OCI-LY7 (cell line): ENCODE measurements at regions not wholly inside any gene's neighbourhood (a gene's known extent, or its start where the extent isn't known, plus 50 kb on each side); places are given as distances from the start of the nearest gene placed in this dataset.

Source experiments
- BruUV-seq: library from RNA; stranded (reverse); fragments of 400-500 nt; replicated peaks from 2 replicates; lab custom pipeline; 2021; lab: Mats Ljungman, UMichigan
- CTCF ChIA-PET: fragments of 300-600 bp; sonication (Branson Sonifier 250); formaldehyde crosslinking; loops from one replicate; lab custom pipeline; 2022; ENCODE audit warnings: antibody characterized with exemption; ENCODE audit not compliant: unreplicated experiment; lab: Charles Lee
- POLR2A ChIA-PET: fragments of 300-600 bp; sonication (Branson Sonifier 250); formaldehyde crosslinking; loops from one replicate; lab custom pipeline; 2022; ENCODE audit warnings: antibody characterized with exemption; lab: Charles Lee
- DNase-seq: peaks from one replicate; pipeline ENCODE4 v3.0.0-alpha.2; 2015; ENCODE audit warnings: low spot score
- H2AFZ ChIP-seq: fragments of 200-600 bp; sonication (generic), shearing (Covaris generic); 2 replicates; pipeline ENCODE4 v1.6.1; 2014; ENCODE audit warnings: mild to moderate bottlenecking, antibody characterized with exemption, low read length, moderate library complexity
- H3K27ac ChIP-seq: fragments of 200-600 bp; sonication (generic); 2 replicates; pipeline ENCODE4 v1.5.1; 2014; ENCODE audit warnings: mixed run types, low read depth, mild to moderate bottlenecking, moderate library complexity, low read length, inconsistent platforms; ENCODE audit not compliant: poor library complexity, severe bottlenecking
- H3K36me3 ChIP-seq: fragments of 200-600 bp; sonication (generic); 2 replicates; pipeline ENCODE4 v1.6.1; 2014; ENCODE audit warnings: mild to moderate bottlenecking, antibody characterized with exemption, low read length, moderate library complexity, mixed read lengths; ENCODE audit not compliant: insufficient read depth
- H3K4me1 ChIP-seq: fragments of 200-600 bp; sonication (generic); 2 replicates; pipeline ENCODE4 v1.5.1; 2014; ENCODE audit warnings: mild to moderate bottlenecking, low read length; ENCODE audit not compliant: insufficient read depth, poor library complexity, severe bottlenecking
- H3K4me2 ChIP-seq: fragments of 200-600 bp; sonication (generic); 2 replicates; pipeline ENCODE4 v1.6.1; 2014; ENCODE audit warnings: mild to moderate bottlenecking, low read length
- H3K4me3 ChIP-seq: fragments of 200-600 bp; sonication (generic); 2 replicates; pipeline ENCODE4 v1.5.1; 2014; ENCODE audit warnings: mild to moderate bottlenecking, low read depth, low read length; ENCODE audit not compliant: poor library complexity, severe bottlenecking
- H3K79me2 ChIP-seq: fragments of 200-600 bp; sonication (generic); 2 replicates; pipeline ENCODE4 v1.6.1; 2016; ENCODE audit warnings: low read depth, mild to moderate bottlenecking, low read length, moderate library complexity, mixed read lengths; ENCODE audit not compliant: insufficient read depth
- H3K9me2 ChIP-seq: fragments of 200-600 bp; sonication (generic); 2 replicates; pipeline ENCODE4 v1.6.1; 2016; ENCODE audit warnings: mild to moderate bottlenecking, low read length, mixed read lengths; ENCODE audit not compliant: insufficient read depth
- H3K9me3 ChIP-seq: fragments of 200-600 bp; sonication (generic); 2 replicates; pipeline ENCODE4 v1.6.1; 2014; ENCODE audit warnings: mild to moderate bottlenecking, mixed run types, low read length, mixed read lengths
- H4K20me1 ChIP-seq: fragments of 200-600 bp; sonication (generic); 2 replicates; pipeline ENCODE4 v1.6.1; 2014; ENCODE audit warnings: mild to moderate bottlenecking, antibody characterized with exemption, low read length, moderate library complexity, mixed read lengths; ENCODE audit not compliant: insufficient read depth
- EZH2phosphoT487 ChIP-seq: fragments of 200-600 bp; sonication (generic); IDR thresholded peaks from 2 replicates; pipeline ENCODE4 v1.6.1; 2018; ENCODE audit warnings: low read depth, borderline replicate concordance, mild to moderate bottlenecking, mixed run types, antibody characterized with exemption, low read length, moderate library complexity, mixed read lengths
- intact Hi-C: fragments of 100-400 bp; cut with micrococcal nuclease; formaldehyde crosslinking; loops from one replicate; pipeline ENCODE4 v1.10.0; 2022; ENCODE audit not compliant: unreplicated experiment
- TF ChIP-seq, protein P1 (sequence below): fragments of 200-600 bp; sonication (generic); conservative IDR thresholded peaks from 2 replicates; pipeline ENCODE4 v1.5.1; 2014; ENCODE audit warnings: mild to moderate bottlenecking, antibody characterized with exemption, low read length, moderate library complexity, mixed read lengths

DNA sequence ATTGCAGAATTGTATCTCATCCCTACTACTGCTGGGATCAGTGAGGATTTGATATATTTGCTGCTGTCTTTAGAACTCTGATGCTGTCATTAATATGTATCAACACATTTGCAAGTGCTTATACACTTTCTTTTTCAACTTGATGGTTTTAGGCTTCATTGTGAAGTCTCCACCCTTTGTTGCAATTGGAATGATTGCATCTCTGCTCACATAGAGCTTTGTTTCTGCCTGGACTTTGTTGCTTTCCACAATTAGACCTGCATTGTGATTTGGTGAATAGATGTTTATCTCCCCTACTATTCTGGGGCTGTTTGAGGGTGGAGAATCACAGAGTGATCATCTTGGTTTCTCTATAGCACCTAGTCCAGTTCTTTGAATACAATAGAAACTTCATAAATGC is 666.7 kb downstream of the EPM2A start:
- no peaks in the 10 kb centered on the region for H3K79me2 ChIP-seq
- POLR2A ChIA-PET, result interaction anchor here (1.7 kb wide), 1 partner anchor 21 kb away, joined by 3 read pairs; no protein-coding TSS in a partner anchor
- no peak for TF ChIP-seq EZH2phosphoT487
- TF ChIP-seq, protein P1, sequence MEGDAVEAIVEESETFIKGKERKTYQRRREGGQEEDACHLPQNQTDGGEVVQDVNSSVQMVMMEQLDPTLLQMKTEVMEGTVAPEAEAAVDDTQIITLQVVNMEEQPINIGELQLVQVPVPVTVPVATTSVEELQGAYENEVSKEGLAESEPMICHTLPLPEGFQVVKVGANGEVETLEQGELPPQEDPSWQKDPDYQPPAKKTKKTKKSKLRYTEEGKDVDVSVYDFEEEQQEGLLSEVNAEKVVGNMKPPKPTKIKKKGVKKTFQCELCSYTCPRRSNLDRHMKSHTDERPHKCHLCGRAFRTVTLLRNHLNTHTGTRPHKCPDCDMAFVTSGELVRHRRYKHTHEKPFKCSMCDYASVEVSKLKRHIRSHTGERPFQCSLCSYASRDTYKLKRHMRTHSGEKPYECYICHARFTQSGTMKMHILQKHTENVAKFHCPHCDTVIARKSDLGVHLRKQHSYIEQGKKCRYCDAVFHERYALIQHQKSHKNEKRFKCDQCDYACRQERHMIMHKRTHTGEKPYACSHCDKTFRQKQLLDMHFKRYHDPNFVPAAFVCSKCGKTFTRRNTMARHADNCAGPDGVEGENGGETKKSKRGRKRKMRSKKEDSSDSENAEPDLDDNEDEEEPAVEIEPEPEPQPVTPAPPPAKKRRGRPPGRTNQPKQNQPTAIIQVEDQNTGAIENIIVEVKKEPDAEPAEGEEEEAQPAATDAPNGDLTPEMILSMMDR, result no peak
- H3K27ac ChIP-seq, result no peak overlapping the region
- intact Hi-C loops, result no loop called here
- no peaks in the 10 kb centered on the region for H3K36me3 ChIP-seq
- H3K9me3 ChIP-seq, result no peaks in the 10 kb centered on the region
- H3K9me2 ChIP-seq, result no peaks in the 10 kb centered on the region
- no peak for DNase-seq
- no TSS peak for BruUV-seq
- H2AFZ ChIP-seq, result no peak overlapping the region
- no peak overlapping the region for H3K4me3 ChIP-seq
- H3K4me2 ChIP-seq, result no peak overlapping the region
- H3K4me1 ChIP-seq, result no peaks in the 10 kb centered on the region
- no peaks in the 10 kb centered on the region for H4K20me1 ChIP-seq
- CTCF ChIA-PET, result no interaction called here

DNA sequence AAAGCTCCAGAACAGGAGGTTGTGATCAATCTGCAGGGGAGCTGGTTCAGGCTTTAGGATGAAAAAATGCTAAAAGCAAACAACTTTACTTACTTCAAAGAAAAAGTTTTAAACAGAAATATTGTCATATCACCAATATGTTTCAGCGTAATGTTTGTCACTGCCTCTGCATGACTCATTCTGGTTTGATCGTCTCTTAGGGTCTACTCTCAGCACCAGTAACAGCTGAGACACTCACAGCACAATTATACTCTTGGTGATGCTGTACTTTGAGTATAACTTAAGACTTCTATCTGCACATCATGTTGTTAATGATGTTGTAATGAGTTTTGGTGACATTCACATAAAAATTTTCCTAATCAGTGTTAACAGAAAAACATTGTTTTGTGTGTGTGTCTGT is 665.4 kb downstream of the EPM2A start:
- Histone ChIP-seq H3K4me3 (no peak overlapping the region), H3K4me2 (no peak overlapping the region), H2AFZ (no peak overlapping the region), H3K9me3 (no peaks in the 10 kb centered on the region), H3K36me3 (no peaks in the 10 kb centered on the region), H3K79me2 (no peaks in the 10 kb centered on the region), H3K9me2 (no peaks in the 10 kb centered on the region), H4K20me1 (no peaks in the 10 kb centered on the region), H3K4me1 (no peaks in the 10 kb centered on the region), H3K27ac (no peak overlapping the region)
- intact Hi-C loops, result no loop called here
- no peak for DNase-seq
- ChIA-PET POLR2A (interaction anchor here (1.7 kb wide), 1 partner anchor 19 kb away, joined by 3 read pairs; no protein-coding TSS in a partner anchor), CTCF (no interaction called here)
- no TSS peak for BruUV-seq
- TF ChIP-seq, protein P1, result no peak
- no peak for TF ChIP-seq EZH2phosphoT487

DNA sequence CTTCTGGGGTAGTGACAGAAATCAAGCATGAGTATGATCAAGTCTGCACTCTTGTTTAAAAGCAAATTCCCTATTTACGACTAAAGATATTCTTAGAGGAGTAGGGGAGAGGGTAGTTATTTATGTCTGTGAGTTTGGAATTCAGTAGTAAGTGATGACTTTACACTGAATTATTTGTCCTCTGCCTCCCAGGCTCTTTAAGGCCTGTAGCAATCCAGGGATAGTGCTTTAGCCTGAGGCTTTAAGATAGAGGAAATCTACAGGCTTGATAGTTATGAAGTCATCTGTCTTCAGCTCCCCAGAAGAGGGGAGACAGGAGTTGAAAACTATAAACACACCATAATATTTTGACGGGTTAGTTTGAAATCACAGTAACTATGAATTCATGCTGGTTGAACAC is 664.5 kb downstream of the EPM2A start:
- Histone ChIP-seq H3K4me3 (no peak overlapping the region), H3K27ac (no peak overlapping the region), H3K36me3 (no peaks in the 10 kb centered on the region), H3K9me3 (no peaks in the 10 kb centered on the region), H3K9me2 (no peaks in the 10 kb centered on the region), H3K79me2 (no peaks in the 10 kb centered on the region), H3K4me1 (no peaks in the 10 kb centered on the region), H4K20me1 (no peaks in the 10 kb centered on the region), H3K4me2 (no peak overlapping the region), H2AFZ (no peak overlapping the region)
- ChIA-PET POLR2A (no interaction called here), CTCF (no interaction called here)
- TF ChIP-seq EZH2phosphoT487, result no peak
- TF ChIP-seq, protein P1, result no peak
- intact Hi-C loops, result no loop called here
- no TSS peak for BruUV-seq
- no peak for DNase-seq
